ENCODE measurements at regions not wholly inside any gene's neighbourhood (a gene's known extent, or its start where the extent isn't known, plus 50 kb on each side); places are given as distances from the start of the nearest gene placed in this dataset.
"Not testable (repeated sequence)": the region's sequence is repeated elsewhere in the genome, so short reads cannot be mapped to it uniquely, and the experiment has no call there.

DNA sequence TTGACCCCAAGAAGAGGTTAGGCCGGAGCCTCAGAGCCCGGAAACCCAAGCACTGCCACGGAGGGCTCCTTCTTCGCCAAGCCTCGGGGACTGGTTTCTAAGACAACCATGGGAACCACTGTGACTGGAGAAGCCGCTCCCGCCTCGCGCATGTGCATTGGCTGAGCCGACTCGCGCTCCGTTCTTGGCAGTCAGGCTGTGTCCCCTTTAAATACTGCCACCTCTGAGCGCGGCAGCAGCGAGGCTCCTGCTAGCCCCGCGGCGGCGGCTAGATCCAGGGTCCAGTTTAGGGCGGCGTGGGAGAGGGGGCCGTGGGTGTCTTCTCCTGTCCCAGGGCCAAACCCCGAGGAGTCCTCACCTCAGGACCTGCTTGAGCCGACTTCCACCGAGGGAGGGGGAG, 457.1 kb upstream of the ZNG1F start:
- not testable (repeated sequence) for TF ChIP-seq POLR2A, POLR2AphosphoS5 (IDR thresholded peaks at IDR 0.05)
- TF ChIP-seq, protein P1, sequence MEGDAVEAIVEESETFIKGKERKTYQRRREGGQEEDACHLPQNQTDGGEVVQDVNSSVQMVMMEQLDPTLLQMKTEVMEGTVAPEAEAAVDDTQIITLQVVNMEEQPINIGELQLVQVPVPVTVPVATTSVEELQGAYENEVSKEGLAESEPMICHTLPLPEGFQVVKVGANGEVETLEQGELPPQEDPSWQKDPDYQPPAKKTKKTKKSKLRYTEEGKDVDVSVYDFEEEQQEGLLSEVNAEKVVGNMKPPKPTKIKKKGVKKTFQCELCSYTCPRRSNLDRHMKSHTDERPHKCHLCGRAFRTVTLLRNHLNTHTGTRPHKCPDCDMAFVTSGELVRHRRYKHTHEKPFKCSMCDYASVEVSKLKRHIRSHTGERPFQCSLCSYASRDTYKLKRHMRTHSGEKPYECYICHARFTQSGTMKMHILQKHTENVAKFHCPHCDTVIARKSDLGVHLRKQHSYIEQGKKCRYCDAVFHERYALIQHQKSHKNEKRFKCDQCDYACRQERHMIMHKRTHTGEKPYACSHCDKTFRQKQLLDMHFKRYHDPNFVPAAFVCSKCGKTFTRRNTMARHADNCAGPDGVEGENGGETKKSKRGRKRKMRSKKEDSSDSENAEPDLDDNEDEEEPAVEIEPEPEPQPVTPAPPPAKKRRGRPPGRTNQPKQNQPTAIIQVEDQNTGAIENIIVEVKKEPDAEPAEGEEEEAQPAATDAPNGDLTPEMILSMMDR (IDR thresholded peaks at IDR 0.05): not testable (repeated sequence)
